ENCODE measurements at regions not wholly inside any gene's neighbourhood (a gene's known extent, or its start where the extent isn't known, plus 50 kb on each side); places are given as distances from the start of the nearest gene placed in this dataset.
"Not testable (repeated sequence)": the region's sequence is repeated elsewhere in the genome, so short reads cannot be mapped to it uniquely, and the experiment has no call there.

DNA sequence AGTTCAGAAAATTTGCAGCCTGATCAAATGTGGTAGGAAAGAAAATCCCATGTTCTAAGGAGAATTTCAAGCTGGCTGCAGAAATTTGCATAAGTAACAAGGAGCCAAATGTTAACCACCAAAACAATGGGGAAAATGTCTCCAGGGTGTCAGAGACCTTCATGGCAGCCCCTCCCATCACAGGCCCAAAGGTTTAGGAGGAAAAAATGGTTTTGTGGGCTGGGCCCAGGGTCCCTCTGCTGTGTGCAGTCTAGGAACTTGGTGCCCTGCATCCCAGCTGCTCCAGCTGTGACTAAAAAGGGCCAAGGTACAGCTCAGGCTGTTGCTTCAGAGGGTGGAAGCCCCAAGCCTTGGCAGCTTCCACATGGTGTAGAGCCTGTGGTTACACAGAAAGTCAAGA, 79.8 kb downstream of the WSB1 start:
- TF ChIP-seq, protein P1, sequence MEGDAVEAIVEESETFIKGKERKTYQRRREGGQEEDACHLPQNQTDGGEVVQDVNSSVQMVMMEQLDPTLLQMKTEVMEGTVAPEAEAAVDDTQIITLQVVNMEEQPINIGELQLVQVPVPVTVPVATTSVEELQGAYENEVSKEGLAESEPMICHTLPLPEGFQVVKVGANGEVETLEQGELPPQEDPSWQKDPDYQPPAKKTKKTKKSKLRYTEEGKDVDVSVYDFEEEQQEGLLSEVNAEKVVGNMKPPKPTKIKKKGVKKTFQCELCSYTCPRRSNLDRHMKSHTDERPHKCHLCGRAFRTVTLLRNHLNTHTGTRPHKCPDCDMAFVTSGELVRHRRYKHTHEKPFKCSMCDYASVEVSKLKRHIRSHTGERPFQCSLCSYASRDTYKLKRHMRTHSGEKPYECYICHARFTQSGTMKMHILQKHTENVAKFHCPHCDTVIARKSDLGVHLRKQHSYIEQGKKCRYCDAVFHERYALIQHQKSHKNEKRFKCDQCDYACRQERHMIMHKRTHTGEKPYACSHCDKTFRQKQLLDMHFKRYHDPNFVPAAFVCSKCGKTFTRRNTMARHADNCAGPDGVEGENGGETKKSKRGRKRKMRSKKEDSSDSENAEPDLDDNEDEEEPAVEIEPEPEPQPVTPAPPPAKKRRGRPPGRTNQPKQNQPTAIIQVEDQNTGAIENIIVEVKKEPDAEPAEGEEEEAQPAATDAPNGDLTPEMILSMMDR (IDR thresholded peaks at IDR 0.05): not testable (repeated sequence)
- TF ChIP-seq ZFX (IDR thresholded peaks at IDR 0.05; ENCODE audit: borderline replicate concordance): not testable (repeated sequence)
